Hepatocyte (in vitro differentiated cells): ENCODE measurements at regions not wholly inside any gene's neighbourhood (a gene's known extent, or its start where the extent isn't known, plus 50 kb on each side); places are given as distances from the start of the nearest gene placed in this dataset.

Experiments
- EZH2 ChIP-seq: fragments of 200-600 bp; sonication (generic); IDR thresholded peaks from 2 replicates; pipeline ENCODE4 v1.6.1; 2016; ENCODE audit warnings: antibody characterized with exemption, mild to moderate bottlenecking, borderline replicate concordance
- TF ChIP-seq, protein P1 (sequence below): fragments of 200-600 bp; sonication (generic); IDR thresholded peaks from 2 replicates; pipeline ENCODE4 v1.5.1; 2016; ENCODE audit warnings: antibody characterized with exemption, mild to moderate bottlenecking; ENCODE audit not compliant: poor library complexity

GRCh38 chr11:104609311-104610085, 288.8 kb downstream of the CASP12 start:
- TF ChIP-seq, protein P1, sequence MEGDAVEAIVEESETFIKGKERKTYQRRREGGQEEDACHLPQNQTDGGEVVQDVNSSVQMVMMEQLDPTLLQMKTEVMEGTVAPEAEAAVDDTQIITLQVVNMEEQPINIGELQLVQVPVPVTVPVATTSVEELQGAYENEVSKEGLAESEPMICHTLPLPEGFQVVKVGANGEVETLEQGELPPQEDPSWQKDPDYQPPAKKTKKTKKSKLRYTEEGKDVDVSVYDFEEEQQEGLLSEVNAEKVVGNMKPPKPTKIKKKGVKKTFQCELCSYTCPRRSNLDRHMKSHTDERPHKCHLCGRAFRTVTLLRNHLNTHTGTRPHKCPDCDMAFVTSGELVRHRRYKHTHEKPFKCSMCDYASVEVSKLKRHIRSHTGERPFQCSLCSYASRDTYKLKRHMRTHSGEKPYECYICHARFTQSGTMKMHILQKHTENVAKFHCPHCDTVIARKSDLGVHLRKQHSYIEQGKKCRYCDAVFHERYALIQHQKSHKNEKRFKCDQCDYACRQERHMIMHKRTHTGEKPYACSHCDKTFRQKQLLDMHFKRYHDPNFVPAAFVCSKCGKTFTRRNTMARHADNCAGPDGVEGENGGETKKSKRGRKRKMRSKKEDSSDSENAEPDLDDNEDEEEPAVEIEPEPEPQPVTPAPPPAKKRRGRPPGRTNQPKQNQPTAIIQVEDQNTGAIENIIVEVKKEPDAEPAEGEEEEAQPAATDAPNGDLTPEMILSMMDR: peak; percentile 69
- no peak for TF ChIP-seq EZH2
